ENCODE measurements at regions not wholly inside any gene's neighbourhood (a gene's known extent, or its start where the extent isn't known, plus 50 kb on each side); places are given as distances from the start of the nearest gene placed in this dataset.

GRCh38 chr6:169396554-169397163, 143.0 kb upstream of the THBS2 start (continued):
- TF ChIP-seq NKRF (conservative IDR thresholded peaks at IDR 0.05) (no peak), REST (IDR thresholded peaks at IDR 0.05; ENCODE audit: low read depth, low read length) (no peak), ZBTB4 (CRISPR knock-in tag; IDR thresholded peaks at IDR 0.05) (no peak), PAX5 (IDR thresholded peaks at IDR 0.05; ENCODE audit: borderline replicate concordance, low read depth, low read length) (no peak), ZBED1 (IDR thresholded peaks at IDR 0.05; ENCODE audit: borderline replicate concordance) (no peak), SMARCA5 (IDR thresholded peaks at IDR 0.05) (no peak), STAT1 (conservative IDR thresholded peaks at IDR 0.05) (no peak), HDGF (IDR thresholded peaks at IDR 0.05) (no peak)
